ENCODE measurements at regions not wholly inside any gene's neighbourhood (a gene's known extent, or its start where the extent isn't known, plus 50 kb on each side); places are given as distances from the start of the nearest gene placed in this dataset.
"Not testable (repeated sequence)": the region's sequence is repeated elsewhere in the genome, so short reads cannot be mapped to it uniquely, and the experiment has no call there.

GRCh38 chr3:124636101-124636862, 94.0 kb upstream of the UMPS start:
- DNase-seq (ENCODE audit: low read depth), result no peak

- DNase-seq (ENCODE audit: low read depth), result no peak
These were observed 93.4 kb upstream of the UMPS start for GRCh38 chr3:124636863-124637296.

GRCh38 chr3:124639406-124640237, 90.6 kb upstream of the UMPS start:
- no peak for DNase-seq (ENCODE audit: low read depth)

GRCh38 chr3:124640635-124641306, 89.5 kb upstream of the UMPS start:
- no peak for DNase-seq (ENCODE audit: low read depth)

GRCh38 chr3:124643453-124643852, 86.8 kb upstream of the UMPS start:
- no peak for DNase-seq (ENCODE audit: low read depth)

GRCh38 chr3:124646186-124646585, 84.1 kb upstream of the UMPS start:
- DNase-seq (ENCODE audit: low read depth), result not testable (repeated sequence)

GRCh38 chr3:124648551-124648950, 81.7 kb upstream of the UMPS start:
- no peak for DNase-seq (ENCODE audit: low read depth)

- DNase-seq (ENCODE audit: low read depth), result no peak
These were observed 79.5 kb upstream of the UMPS start for GRCh38 chr3:124650798-124651197.

- DNase-seq (ENCODE audit: low read depth), result not testable (repeated sequence)
These were observed 78.8 kb upstream of the UMPS start for GRCh38 chr3:124651416-124651815.

- DNase-seq (ENCODE audit: low read depth), result no peak
These were observed 78.2 kb upstream of the UMPS start for GRCh38 chr3:124652009-124652408.

GRCh38 chr3:124653071-124653796, 77.0 kb upstream of the UMPS start:
- DNase-seq (ENCODE audit: low read depth), result no peak

- no peak for DNase-seq (ENCODE audit: low read depth)
These were observed 76.3 kb upstream of the UMPS start for GRCh38 chr3:124653797-124654469.

- no peak for DNase-seq (ENCODE audit: low read depth)
These were observed 75.8 kb upstream of the UMPS start for GRCh38 chr3:124654470-124654845.

GRCh38 chr3:124656531-124656930, 73.7 kb upstream of the UMPS start:
- no peak for DNase-seq (ENCODE audit: low read depth)

- DNase-seq (ENCODE audit: low read depth), result no peak
These were observed 73.1 kb upstream of the UMPS start for GRCh38 chr3:124657138-124657537.

- DNase-seq (ENCODE audit: low read depth), result no peak
These were observed 72.0 kb upstream of the UMPS start for GRCh38 chr3:124658270-124658669.

GRCh38 chr3:124659175-124659574, 71.1 kb upstream of the UMPS start:
- no peak for DNase-seq (ENCODE audit: low read depth)

GRCh38 chr3:124660599-124660998, 69.7 kb upstream of the UMPS start:
- DNase-seq (ENCODE audit: low read depth), result no peak

GRCh38 chr3:124663690-124664089, 66.6 kb upstream of the UMPS start:
- DNase-seq (ENCODE audit: low read depth), result no peak

GRCh38 chr3:124664804-124665203, 65.4 kb upstream of the UMPS start:
- DNase-seq (ENCODE audit: low read depth), result no peak

- no peak for DNase-seq (ENCODE audit: low read depth)
These were observed 64.2 kb upstream of the UMPS start for GRCh38 chr3:124666067-124666466.

- peak; percentile 52 for DNase-seq (ENCODE audit: low read depth)
These were observed 60.8 kb upstream of the UMPS start for GRCh38 chr3:124669470-124669869.
